ENCODE measurements at regions not wholly inside any gene's neighbourhood (a gene's known extent, or its start where the extent isn't known, plus 50 kb on each side); places are given as distances from the start of the nearest gene placed in this dataset.
A peak's percentile ranks its signal among the peaks of the same experiment; 100 is the strongest.

DNA sequence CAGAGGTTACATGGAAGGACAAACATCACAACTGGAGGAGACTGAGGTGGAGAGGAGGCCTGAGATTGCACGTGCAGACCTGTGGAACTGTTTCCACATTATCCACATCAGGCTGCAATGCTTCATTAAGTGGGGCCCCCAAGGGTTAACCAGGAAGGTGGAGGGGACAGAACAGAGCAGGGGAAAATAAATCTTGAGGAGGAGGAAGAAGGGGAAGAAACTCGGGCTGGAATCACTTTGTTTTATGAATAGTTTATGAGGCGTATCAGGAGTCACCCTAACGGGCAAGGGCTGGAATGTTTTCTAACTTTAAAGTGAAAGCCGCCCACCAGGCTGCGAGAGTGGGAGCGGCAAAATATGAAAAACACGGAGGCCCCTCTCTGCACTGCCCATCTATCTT, 154.9 kb downstream of the WNT5A start:
- no peaks in the 10 kb centered on the region for H3K9me3 ChIP-seq (ENCODE audit: low read length)
- ATAC-seq: no peak
- POLR2A ChIA-PET (ENCODE audit: unreplicated experiment): no interaction called here

DNA sequence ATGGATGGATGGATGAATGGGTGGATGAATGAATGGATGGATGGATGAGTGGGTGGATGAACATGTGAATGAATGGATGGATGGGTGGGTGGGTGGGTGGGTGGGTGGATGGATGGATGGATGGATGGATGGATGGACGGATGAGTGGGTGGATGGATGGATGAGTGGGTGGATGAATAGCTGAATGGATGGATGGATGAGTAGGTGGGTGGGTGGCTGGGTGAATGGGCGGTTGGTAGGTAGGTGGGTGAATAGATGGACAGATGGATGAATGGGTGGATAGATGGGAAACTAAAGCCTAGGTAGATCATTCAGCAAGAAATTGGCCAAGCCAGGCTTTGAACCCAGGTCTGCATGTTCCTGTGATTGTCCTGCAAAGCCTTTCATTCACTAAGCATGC, 155.6 kb downstream of the WNT5A start:
- TF ChIP-seq EZH2phosphoT487 (IDR thresholded peaks at IDR 0.05; ENCODE audit: borderline replicate concordance, low read length) (no peak), EZH2 (IDR thresholded peaks at IDR 0.05; ENCODE audit: low read length, unreplicated experiment) (no peak)
- TF ChIP-seq, protein P1, sequence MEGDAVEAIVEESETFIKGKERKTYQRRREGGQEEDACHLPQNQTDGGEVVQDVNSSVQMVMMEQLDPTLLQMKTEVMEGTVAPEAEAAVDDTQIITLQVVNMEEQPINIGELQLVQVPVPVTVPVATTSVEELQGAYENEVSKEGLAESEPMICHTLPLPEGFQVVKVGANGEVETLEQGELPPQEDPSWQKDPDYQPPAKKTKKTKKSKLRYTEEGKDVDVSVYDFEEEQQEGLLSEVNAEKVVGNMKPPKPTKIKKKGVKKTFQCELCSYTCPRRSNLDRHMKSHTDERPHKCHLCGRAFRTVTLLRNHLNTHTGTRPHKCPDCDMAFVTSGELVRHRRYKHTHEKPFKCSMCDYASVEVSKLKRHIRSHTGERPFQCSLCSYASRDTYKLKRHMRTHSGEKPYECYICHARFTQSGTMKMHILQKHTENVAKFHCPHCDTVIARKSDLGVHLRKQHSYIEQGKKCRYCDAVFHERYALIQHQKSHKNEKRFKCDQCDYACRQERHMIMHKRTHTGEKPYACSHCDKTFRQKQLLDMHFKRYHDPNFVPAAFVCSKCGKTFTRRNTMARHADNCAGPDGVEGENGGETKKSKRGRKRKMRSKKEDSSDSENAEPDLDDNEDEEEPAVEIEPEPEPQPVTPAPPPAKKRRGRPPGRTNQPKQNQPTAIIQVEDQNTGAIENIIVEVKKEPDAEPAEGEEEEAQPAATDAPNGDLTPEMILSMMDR (conservative IDR thresholded peaks at IDR 0.05; ENCODE audit: low read depth, low read length): no peak
- Histone ChIP-seq H3K4me3 (ENCODE audit: low read length) (no peak overlapping the region), H3K9me2 (replicated peaks; ENCODE audit: low read length) (no peaks in the 10 kb centered on the region), H3K27ac (ENCODE audit: low read length) (0 out of 2 replicates have a peak overlapping the region, but pooled peaks have one; percentile 64), H3K27me3 (ENCODE audit: low read length) (no peaks in the 10 kb centered on the region), H3F3A (ENCODE audit: low read length, unreplicated experiment) (no peaks in the 10 kb centered on the region), H4K20me1 (ENCODE audit: low read length) (no peaks in the 10 kb centered on the region), H3K9ac (ENCODE audit: low read length) (no peak overlapping the region), H3K36me3 (ENCODE audit: low read depth, low read length) (no peaks in the 10 kb centered on the region), H3K4me2 (ENCODE audit: low read length) (no peak overlapping the region), H3K79me2 (ENCODE audit: low read length) (no peaks in the 10 kb centered on the region), H3K4me1 (ENCODE audit: insufficient read depth, low read length) (peaks cover 19% of the 10 kb centered on the region), H2AFZ (ENCODE audit: low read length) (no peak overlapping the region), H3K9me3 (ENCODE audit: low read length) (no peaks in the 10 kb centered on the region)
- CTCF ChIA-PET: no interaction called here
- BruUV-seq (replicated peaks): no TSS peak
- intact Hi-C loops (cut with micrococcal nuclease): loop anchor here (2.0 kb wide), 2 partner anchors 71 to 155 kb away; partner anchors contain the start of gene WNT5A
- POLR2A ChIA-PET (ENCODE audit: unreplicated experiment): no interaction called here
- ATAC-seq (no peak), DNase-seq (no peak)

More for the DNA sequence above, 154.9 kb downstream of the WNT5A start:
- Histone ChIP-seq H3K9me2 (replicated peaks; ENCODE audit: low read length) (no peaks in the 10 kb centered on the region), H3K27me3 (ENCODE audit: low read length) (no peaks in the 10 kb centered on the region), H3K4me2 (ENCODE audit: low read length) (no peak overlapping the region), H3F3A (ENCODE audit: low read length, unreplicated experiment) (no peaks in the 10 kb centered on the region), H3K9ac (ENCODE audit: low read length) (no peak overlapping the region), H3K27ac (ENCODE audit: low read length) (no peak overlapping the region), H2AFZ (ENCODE audit: low read length) (no peak overlapping the region), H3K36me3 (ENCODE audit: low read depth, low read length) (no peaks in the 10 kb centered on the region), H3K4me3 (ENCODE audit: low read length) (no peak overlapping the region), H3K4me1 (ENCODE audit: insufficient read depth, low read length) (peaks cover 19% of the 10 kb centered on the region), H4K20me1 (ENCODE audit: low read length) (no peaks in the 10 kb centered on the region), H3K79me2 (ENCODE audit: low read length) (no peaks in the 10 kb centered on the region)
- no peak for TF ChIP-seq EZH2phosphoT487 (IDR thresholded peaks at IDR 0.05; ENCODE audit: borderline replicate concordance, low read length)
- TF ChIP-seq, protein P1 (conservative IDR thresholded peaks at IDR 0.05; ENCODE audit: low read depth, low read length): no peak
- DNase-seq: no peak
- BruUV-seq (replicated peaks): no TSS peak
- intact Hi-C loops (cut with micrococcal nuclease): no loop called here
- CTCF ChIA-PET: no interaction called here

DNA sequence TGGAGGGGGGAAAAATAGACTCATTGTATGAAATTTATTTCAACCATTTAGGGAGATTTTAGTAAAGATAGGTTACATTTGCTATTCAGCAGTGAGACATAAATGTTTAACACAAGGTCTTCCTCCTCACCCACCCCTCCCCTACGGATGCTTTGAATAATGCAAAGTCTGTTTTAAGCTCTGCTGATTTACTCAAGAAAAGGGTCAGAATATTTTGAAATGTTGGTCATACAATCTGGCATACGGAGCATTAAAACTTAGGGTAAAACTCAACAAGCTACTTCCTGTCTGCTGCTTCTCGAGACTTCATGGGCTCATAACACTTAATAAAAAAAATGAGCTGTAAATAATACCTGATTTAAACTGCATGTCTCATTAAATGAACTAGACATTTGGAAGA, 156.3 kb downstream of the WNT5A start:
- TF ChIP-seq, protein P1 (conservative IDR thresholded peaks at IDR 0.05; ENCODE audit: low read depth, low read length): no peak
- TF ChIP-seq EZH2phosphoT487 (IDR thresholded peaks at IDR 0.05; ENCODE audit: borderline replicate concordance, low read length) (no peak), EZH2 (IDR thresholded peaks at IDR 0.05; ENCODE audit: low read length, unreplicated experiment) (no peak)
- CTCF ChIA-PET: no interaction called here
- Histone ChIP-seq H3K4me1 (ENCODE audit: insufficient read depth, low read length) (peaks cover 19% of the 10 kb centered on the region), H3K4me3 (ENCODE audit: low read length) (no peak overlapping the region), H3K27ac (ENCODE audit: low read length) (peak overlapping the region; percentile 64), H3K9ac (ENCODE audit: low read length) (no peak overlapping the region), H3K4me2 (ENCODE audit: low read length) (peak overlapping the region; percentile 60), H4K20me1 (ENCODE audit: low read length) (no peaks in the 10 kb centered on the region), H3K9me2 (replicated peaks; ENCODE audit: low read length) (no peaks in the 10 kb centered on the region), H3K36me3 (ENCODE audit: low read depth, low read length) (no peaks in the 10 kb centered on the region), H3K9me3 (ENCODE audit: low read length) (no peaks in the 10 kb centered on the region), H2AFZ (ENCODE audit: low read length) (no peak overlapping the region), H3K27me3 (ENCODE audit: low read length) (no peaks in the 10 kb centered on the region), H3K79me2 (ENCODE audit: low read length) (no peaks in the 10 kb centered on the region), H3F3A (ENCODE audit: low read length, unreplicated experiment) (no peaks in the 10 kb centered on the region)
- intact Hi-C loops (cut with micrococcal nuclease): loop anchor here (1.0 to 2.0 kb wide), 5 partner anchors 32 to 156 kb away; partner anchors contain the start of gene WNT5A
- POLR2A ChIA-PET (ENCODE audit: unreplicated experiment): no interaction called here
- no TSS peak for BruUV-seq (replicated peaks)
- ATAC-seq: peak; percentile 35
- no peak for DNase-seq

Measured in PC-3 (cell line).